NCI-H146 treated with DMSO at 0.1 percent for 48 hours (cell line): ENCODE measurements at regions not wholly inside any gene's neighbourhood (a gene's known extent, or its start where the extent isn't known, plus 50 kb on each side); places are given as distances from the start of the nearest gene placed in this dataset.
"Not testable (repeated sequence)": the region's sequence is repeated elsewhere in the genome, so short reads cannot be mapped to it uniquely, and the experiment has no call there.

Source experiments
- DNase-seq: peaks from one replicate; lab custom pipeline; 2025; ENCODE audit not compliant: unreplicated experiment; lab: John Stamatoyannopoulos, UW

- no peak for DNase-seq
These were observed 52.4 kb upstream of the GNAI1 start for GRCh38 chr7:80082213-80082612.

- no peak for DNase-seq
These were observed 55.7 kb upstream of the GNAI1 start for GRCh38 chr7:80078886-80079285.

- DNase-seq = no peak
These were observed 56.4 kb upstream of the GNAI1 start for GRCh38 chr7:80078159-80078731.

- no peak for DNase-seq
These were observed 64.2 kb upstream of the GNAI1 start for GRCh38 chr7:80070391-80070790.

GRCh38 chr7:80066639-80067038 lies 68.0 kb upstream of the GNAI1 start:
- no peak for DNase-seq

- no peak for DNase-seq
These were observed 70.8 kb upstream of the GNAI1 start for GRCh38 chr7:80063834-80064233.

- peak; percentile 14 for DNase-seq
These were observed 74.3 kb upstream of the GNAI1 start for GRCh38 chr7:80060218-80060806.

- DNase-seq = no peak
These were observed 77.1 kb upstream of the GNAI1 start for GRCh38 chr7:80057488-80057887.

- no peak for DNase-seq
These were observed 80.3 kb upstream of the GNAI1 start for GRCh38 chr7:80054356-80054755.

- no peak for DNase-seq
These were observed 81.5 kb upstream of the GNAI1 start for GRCh38 chr7:80053124-80053523.

- DNase-seq = no peak
These were observed 86.7 kb upstream of the GNAI1 start for GRCh38 chr7:80047856-80048459.

- no peak for DNase-seq
These were observed 87.6 kb upstream of the GNAI1 start for GRCh38 chr7:80047032-80047431.

- no peak for DNase-seq
These were observed 89.8 kb upstream of the GNAI1 start for GRCh38 chr7:80044796-80045195.

- no peak for DNase-seq
These were observed 93.9 kb upstream of the GNAI1 start for GRCh38 chr7:80040752-80041151.

GRCh38 chr7:80040335-80040734 lies 94.3 kb upstream of the GNAI1 start:
- no peak for DNase-seq

GRCh38 chr7:80039251-80039884 lies 95.3 kb upstream of the GNAI1 start:
- no peak for DNase-seq

- DNase-seq = no peak
These were observed 96.9 kb upstream of the GNAI1 start for GRCh38 chr7:80037689-80038088.

GRCh38 chr7:80036107-80036506 lies 98.5 kb upstream of the GNAI1 start:
- DNase-seq = no peak

GRCh38 chr7:80028717-80029116 lies 105.9 kb upstream of the GNAI1 start:
- DNase-seq = no peak

- DNase-seq = no peak
These were observed 106.9 kb upstream of the GNAI1 start for GRCh38 chr7:80027611-80028173.

- no peak for DNase-seq
These were observed 107.9 kb upstream of the GNAI1 start for GRCh38 chr7:80026766-80027165.

- DNase-seq = not testable (repeated sequence)
These were observed 114.4 kb upstream of the GNAI1 start for GRCh38 chr7:80020277-80020676.
